ENCODE measurements at regions not wholly inside any gene's neighbourhood (a gene's known extent, or its start where the extent isn't known, plus 50 kb on each side); places are given as distances from the start of the nearest gene placed in this dataset.

GRCh38 chr3:70754314-70754713 is 441.9 kb upstream of the MDFIC2 start:
- Histone ChIP-seq H3K18ac (ENCODE audit: low read length) (no peak overlapping the region), H3K14ac (ENCODE audit: low read length) (no peak overlapping the region), H3K4me1 (ENCODE audit: control insufficient read depth in 2 of 2, insufficient read depth in 1 of 2, low read depth in 1 of 2, low read length in 2 of 2) (no peaks in the 10 kb centered on the region), H3K36me3 (replicated peaks in 1 of 2; ENCODE audit: control insufficient read depth in 2 of 2, insufficient read depth in 2 of 2, low read length in 2 of 2) (no peaks in the 10 kb centered on the region), H4K91ac (ENCODE audit: low read depth, low read length, poor library complexity) (no peak overlapping the region), H3K4me2 (ENCODE audit: insufficient read depth, low read length, poor library complexity, severe bottlenecking) (no peak overlapping the region), H4K8ac (ENCODE audit: low read depth, low read length) (no peak overlapping the region), H3K4ac (ENCODE audit: low read length) (no peak overlapping the region), H3K27me3 (ENCODE audit: control insufficient read depth in 3 of 3, insufficient read depth in 3 of 3, low read depth in 1 of 3, low read length in 3 of 3) (peaks cover 0 to 3% (median 0%) of the 10 kb centered on the region in 3 experiments), H2BK5ac (ENCODE audit: low read length) (no peak overlapping the region), H2BK12ac (ENCODE audit: low read length) (no peak overlapping the region), H2AFZ (ENCODE audit: low read length) (no peak overlapping the region), H3K23ac (ENCODE audit: low read depth, low read length, poor library complexity) (no peak overlapping the region), H3K4me3 (ENCODE audit: low read length in 2 of 2) (no peak overlapping the region), H3K27ac (replicated peaks; ENCODE audit: low read length) (no peak overlapping the region), H3K9ac (ENCODE audit: low read depth, low read length, poor library complexity) (no peak overlapping the region), H3K9me3 (replicated peaks in 1 of 2; ENCODE audit: control insufficient read depth in 2 of 2, insufficient read depth in 1 of 2, low read depth in 1 of 2, low read length in 2 of 2) (no peaks in the 10 kb centered on the region), H2AK5ac (ENCODE audit: low read depth, low read length) (no peak overlapping the region), H2BK120ac (ENCODE audit: low read depth, low read length) (no peak overlapping the region), H2BK15ac (ENCODE audit: low read length) (no peak overlapping the region), H3K79me1 (ENCODE audit: low read depth, low read length) (no peaks in the 10 kb centered on the region)
- DNase-seq (ENCODE audit: low spot score) = no peak

- Histone ChIP-seq H3K23ac (ENCODE audit: low read depth, low read length, poor library complexity) (no peak overlapping the region), H3K79me1 (ENCODE audit: low read depth, low read length) (no peaks in the 10 kb centered on the region), H3K9ac (ENCODE audit: low read depth, low read length, poor library complexity) (no peak overlapping the region), H2AK5ac (ENCODE audit: low read depth, low read length) (no peak overlapping the region), H2BK120ac (ENCODE audit: low read depth, low read length) (no peak overlapping the region), H4K8ac (ENCODE audit: low read depth, low read length) (no peak overlapping the region), H3K36me3 (replicated peaks in 1 of 2; ENCODE audit: control insufficient read depth in 2 of 2, insufficient read depth in 2 of 2, low read length in 2 of 2) (no peaks in the 10 kb centered on the region), H2BK5ac (ENCODE audit: low read length) (no peak overlapping the region), H2BK12ac (ENCODE audit: low read length) (no peak overlapping the region), H3K4me3 (ENCODE audit: low read length in 2 of 2) (no peak overlapping the region), H2BK15ac (ENCODE audit: low read length) (no peak overlapping the region), H3K4ac (ENCODE audit: low read length) (no peak overlapping the region), H3K27me3 (ENCODE audit: control insufficient read depth in 3 of 3, insufficient read depth in 3 of 3, low read depth in 1 of 3, low read length in 3 of 3) (peaks cover 0 to 3% (median 0%) of the 10 kb centered on the region in 3 experiments), H3K14ac (ENCODE audit: low read length) (no peak overlapping the region), H3K18ac (ENCODE audit: low read length) (no peak overlapping the region), H3K4me1 (ENCODE audit: control insufficient read depth in 2 of 2, insufficient read depth in 1 of 2, low read depth in 1 of 2, low read length in 2 of 2) (peaks cover 0 to 2% of the 10 kb centered on the region in 2 donors), H3K27ac (replicated peaks; ENCODE audit: low read length) (no peak overlapping the region), H2AFZ (ENCODE audit: low read length) (no peak overlapping the region), H3K4me2 (ENCODE audit: insufficient read depth, low read length, poor library complexity, severe bottlenecking) (no peak overlapping the region), H3K9me3 (replicated peaks in 1 of 2; ENCODE audit: control insufficient read depth in 2 of 2, insufficient read depth in 1 of 2, low read depth in 1 of 2, low read length in 2 of 2) (no peaks in the 10 kb centered on the region), H4K91ac (ENCODE audit: low read depth, low read length, poor library complexity) (no peak overlapping the region)
- no CpG with 5 or more reads among the region's 3 CpGs for WGBS, 2 donors (ENCODE audit: extremely low coverage in 2 of 2, insufficient read length in 2 of 2, insufficient replicate concordance in 1 of 2)
- no peak for DNase-seq (ENCODE audit: low spot score)
Observed at GRCh38 chr3:70753572-70753971, 441.1 kb upstream of the MDFIC2 start.

- Histone ChIP-seq H2AFZ (ENCODE audit: low read length) (no peak overlapping the region), H3K27ac (replicated peaks; ENCODE audit: low read length) (no peak overlapping the region), H3K23ac (ENCODE audit: low read depth, low read length, poor library complexity) (no peak overlapping the region), H2BK5ac (ENCODE audit: low read length) (no peak overlapping the region), H2BK120ac (ENCODE audit: low read depth, low read length) (no peak overlapping the region), H2BK12ac (ENCODE audit: low read length) (no peak overlapping the region), H3K4ac (ENCODE audit: low read length) (no peak overlapping the region), H4K91ac (ENCODE audit: low read depth, low read length, poor library complexity) (no peak overlapping the region), H2BK15ac (ENCODE audit: low read length) (no peak overlapping the region), H3K4me1 (ENCODE audit: control insufficient read depth in 2 of 2, insufficient read depth in 1 of 2, low read depth in 1 of 2, low read length in 2 of 2) (peaks cover 0 to 5% of the 10 kb centered on the region in 2 donors), H2AK5ac (ENCODE audit: low read depth, low read length) (no peak overlapping the region), H3K9ac (ENCODE audit: low read depth, low read length, poor library complexity) (no peak overlapping the region), H3K4me3 (ENCODE audit: low read length in 2 of 2) (no peak overlapping the region), H3K36me3 (replicated peaks in 1 of 2; ENCODE audit: control insufficient read depth in 2 of 2, insufficient read depth in 2 of 2, low read length in 2 of 2) (no peaks in the 10 kb centered on the region), H3K9me3 (replicated peaks in 1 of 2; ENCODE audit: control insufficient read depth in 2 of 2, insufficient read depth in 1 of 2, low read depth in 1 of 2, low read length in 2 of 2) (no peaks in the 10 kb centered on the region), H3K79me1 (ENCODE audit: low read depth, low read length) (no peaks in the 10 kb centered on the region), H3K18ac (ENCODE audit: low read length) (no peak overlapping the region), H3K27me3 (ENCODE audit: control insufficient read depth in 3 of 3, insufficient read depth in 3 of 3, low read depth in 1 of 3, low read length in 3 of 3) (peaks cover 0 to 3% (median 0%) of the 10 kb centered on the region in 3 experiments), H4K8ac (ENCODE audit: low read depth, low read length) (no peak overlapping the region), H3K4me2 (ENCODE audit: insufficient read depth, low read length, poor library complexity, severe bottlenecking) (no peak overlapping the region), H3K14ac (ENCODE audit: low read length) (no peak overlapping the region)
- DNase-seq (ENCODE audit: low spot score) = no peak
- no CpG with 5 or more reads among the region's 5 CpGs for WGBS, 2 donors (ENCODE audit: extremely low coverage in 2 of 2, insufficient read length in 2 of 2, insufficient replicate concordance in 1 of 2)
Observed at GRCh38 chr3:70752051-70752450, 439.6 kb upstream of the MDFIC2 start.

GRCh38 chr3:70749122-70749521 is 436.7 kb upstream of the MDFIC2 start:
- Histone ChIP-seq H3K4ac (ENCODE audit: low read length) (no peak overlapping the region), H2BK12ac (ENCODE audit: low read length) (no peak overlapping the region), H3K18ac (ENCODE audit: low read length) (no peak overlapping the region), H3K36me3 (replicated peaks in 1 of 2; ENCODE audit: control insufficient read depth in 2 of 2, insufficient read depth in 2 of 2, low read length in 2 of 2) (no peaks in the 10 kb centered on the region), H3K27ac (replicated peaks; ENCODE audit: low read length) (no peak overlapping the region), H2BK120ac (ENCODE audit: low read depth, low read length) (no peak overlapping the region), H3K4me3 (ENCODE audit: low read length in 2 of 2) (peak overlapping the region in 1 of 2 donors; percentile 7), H3K4me1 (ENCODE audit: control insufficient read depth in 2 of 2, insufficient read depth in 1 of 2, low read depth in 1 of 2, low read length in 2 of 2) (peaks cover 0 to 5% of the 10 kb centered on the region in 2 donors), H3K9me3 (replicated peaks in 1 of 2; ENCODE audit: control insufficient read depth in 2 of 2, insufficient read depth in 1 of 2, low read depth in 1 of 2, low read length in 2 of 2) (no peaks in the 10 kb centered on the region), H3K4me2 (ENCODE audit: insufficient read depth, low read length, poor library complexity, severe bottlenecking) (no peak overlapping the region), H3K9ac (ENCODE audit: low read depth, low read length, poor library complexity) (no peak overlapping the region), H2AK5ac (ENCODE audit: low read depth, low read length) (no peak overlapping the region), H3K23ac (ENCODE audit: low read depth, low read length, poor library complexity) (no peak overlapping the region), H4K91ac (ENCODE audit: low read depth, low read length, poor library complexity) (no peak overlapping the region), H2AFZ (ENCODE audit: low read length) (peak overlapping the region; percentile 68), H3K14ac (ENCODE audit: low read length) (no peak overlapping the region), H2BK15ac (ENCODE audit: low read length) (no peak overlapping the region), H4K8ac (ENCODE audit: low read depth, low read length) (no peak overlapping the region), H3K27me3 (ENCODE audit: control insufficient read depth in 3 of 3, insufficient read depth in 3 of 3, low read depth in 1 of 3, low read length in 3 of 3) (peaks cover 0 to 3% (median 0%) of the 10 kb centered on the region in 3 experiments), H2BK5ac (ENCODE audit: low read length) (no peak overlapping the region), H3K79me1 (ENCODE audit: low read depth, low read length) (no peaks in the 10 kb centered on the region)
- no peak for DNase-seq (ENCODE audit: low spot score)
- WGBS, 2 donors (ENCODE audit: extremely low coverage in 2 of 2, insufficient read length in 2 of 2, insufficient replicate concordance in 1 of 2) = no CpG with 5 or more reads among the region's 4 CpGs
